ENCODE measurements at regions not wholly inside any gene's neighbourhood (a gene's known extent, or its start where the extent isn't known, plus 50 kb on each side); places are given as distances from the start of the nearest gene placed in this dataset.

- DNase-seq (ENCODE audit: low read depth, low spot score), result no peak
- Histone ChIP-seq H3K27ac (ENCODE audit: low read depth, low read length) (no peak overlapping the region), H3K27me3 (ENCODE audit: control insufficient read depth, insufficient read depth, low read length) (no peaks in the 10 kb centered on the region), H3K9me3 (ENCODE audit: control insufficient read depth, insufficient read depth, low read length) (peaks cover 3% of the 10 kb centered on the region; the same call in 1 of the 2 replicates), H3K4me3 (ENCODE audit: low read depth, low read length) (no peak overlapping the region)
- ChIA-PET CTCF (no interaction called here), POLR2A (no interaction called here)
- TF ChIP-seq CTCF (IDR thresholded peaks at IDR 0.05; ENCODE audit: low read depth, low read length), result no peak
Measured at GRCh38 chr13:56697011-56697410, 443.7 kb upstream of the PRR20A start.

- no peak overlapping the region for H3K27ac ChIP-seq (ENCODE audit: low read depth, low read length)
- no peak for TF ChIP-seq CTCF (IDR thresholded peaks at IDR 0.05; ENCODE audit: low read depth, low read length)
- ChIA-PET CTCF (no interaction called here), POLR2A (no interaction called here)
- no peaks in the 10 kb centered on the region for H3K27me3 ChIP-seq (ENCODE audit: control insufficient read depth, insufficient read depth, low read length)
- no peak overlapping the region for H3K4me3 ChIP-seq (ENCODE audit: low read depth, low read length)
- H3K9me3 ChIP-seq (ENCODE audit: control insufficient read depth, insufficient read depth, low read length), result peaks cover 3% of the 10 kb centered on the region; the same call in 1 of the 2 replicates
- DNase-seq (ENCODE audit: low read depth, low spot score), result no peak
Measured at GRCh38 chr13:56700324-56700723, 440.4 kb upstream of the PRR20A start.

GRCh38 chr13:56706485-56706884, 434.2 kb upstream of the PRR20A start:
- DNase-seq (ENCODE audit: low read depth, low spot score), result no peak
- Histone ChIP-seq H3K27me3 (ENCODE audit: control insufficient read depth, insufficient read depth, low read length) (no peaks in the 10 kb centered on the region), H3K27ac (ENCODE audit: low read depth, low read length) (no peak overlapping the region), H3K4me3 (ENCODE audit: low read depth, low read length) (no peak overlapping the region), H3K9me3 (ENCODE audit: control insufficient read depth, insufficient read depth, low read length) (no peaks in the 10 kb centered on the region)
- no peak for TF ChIP-seq CTCF (IDR thresholded peaks at IDR 0.05; ENCODE audit: low read depth, low read length)
- ChIA-PET POLR2A (no interaction called here), CTCF (no interaction called here)

- H3K27ac ChIP-seq (ENCODE audit: low read depth, low read length), result no peak overlapping the region
- H3K27me3 ChIP-seq (ENCODE audit: control insufficient read depth, insufficient read depth, low read length), result no peaks in the 10 kb centered on the region
- no peak for DNase-seq (ENCODE audit: low read depth, low spot score)
- POLR2A ChIA-PET, result no interaction called here
- H3K4me3 ChIP-seq (ENCODE audit: low read depth, low read length), result no peak overlapping the region
- CTCF ChIA-PET, result no interaction called here
- H3K9me3 ChIP-seq (ENCODE audit: control insufficient read depth, insufficient read depth, low read length), result peaks cover 3% of the 10 kb centered on the region; the same call in 1 of the 2 replicates
- TF ChIP-seq CTCF (IDR thresholded peaks at IDR 0.05; ENCODE audit: low read depth, low read length), result no peak
Measured at GRCh38 chr13:56713656-56714055, 427.1 kb upstream of the PRR20A start.

GRCh38 chr13:56718791-56719190, 421.9 kb upstream of the PRR20A start:
- DNase-seq (ENCODE audit: low read depth, low spot score), result no peak
- no peaks in the 10 kb centered on the region; the same call in 1 of the 2 replicates for H3K9me3 ChIP-seq (ENCODE audit: control insufficient read depth, insufficient read depth, low read length)
- no peak overlapping the region for H3K4me3 ChIP-seq (ENCODE audit: low read depth, low read length)
- ChIA-PET POLR2A (no interaction called here), CTCF (no interaction called here)
- no peak overlapping the region for H3K27ac ChIP-seq (ENCODE audit: low read depth, low read length)
- TF ChIP-seq CTCF (IDR thresholded peaks at IDR 0.05; ENCODE audit: low read depth, low read length), result no peak
- no peaks in the 10 kb centered on the region for H3K27me3 ChIP-seq (ENCODE audit: control insufficient read depth, insufficient read depth, low read length)

Measured in AG04450 (cell line).